T-helper 2 cell treated with Interferon-gamma antibody and Interleukin-4, amounts not matched to agents 5 μg/mL and 100 μg/mL, for 36 hours (primary cell): ENCODE measurements at regions not wholly inside any gene's neighbourhood (a gene's known extent, or its start where the extent isn't known, plus 50 kb on each side); places are given as distances from the start of the nearest gene placed in this dataset.

Source experiments
- DNase-seq: peaks from one replicate; pipeline ENCODE4 v3.0.0; 2021; ENCODE audit warnings: low spot score
- H3K27ac Mint-ChIP-seq: one replicate; pipeline ENCODE4 v1.8.0; 2021; ENCODE audit warnings: mild to moderate bottlenecking, mixed read lengths
- H3K27me3 Mint-ChIP-seq: one replicate; pipeline ENCODE4 v1.8.0; 2021; ENCODE audit warnings: low read depth, mixed read lengths
- H3K36me3 Mint-ChIP-seq: one replicate; pipeline ENCODE4 v1.8.0; 2021; ENCODE audit warnings: low read depth, mixed read lengths
- H3K4me1 Mint-ChIP-seq: one replicate; pipeline ENCODE4 v1.8.0; 2021; ENCODE audit warnings: low read depth, mixed read lengths
- H3K4me3 Mint-ChIP-seq: one replicate; pipeline ENCODE4 v1.8.0; 2022; ENCODE audit warnings: mild to moderate bottlenecking, moderate library complexity, mixed read lengths
- H3K9me3 Mint-ChIP-seq: one replicate; pipeline ENCODE4 v1.8.0; 2021; ENCODE audit warnings: mixed read lengths

DNA sequence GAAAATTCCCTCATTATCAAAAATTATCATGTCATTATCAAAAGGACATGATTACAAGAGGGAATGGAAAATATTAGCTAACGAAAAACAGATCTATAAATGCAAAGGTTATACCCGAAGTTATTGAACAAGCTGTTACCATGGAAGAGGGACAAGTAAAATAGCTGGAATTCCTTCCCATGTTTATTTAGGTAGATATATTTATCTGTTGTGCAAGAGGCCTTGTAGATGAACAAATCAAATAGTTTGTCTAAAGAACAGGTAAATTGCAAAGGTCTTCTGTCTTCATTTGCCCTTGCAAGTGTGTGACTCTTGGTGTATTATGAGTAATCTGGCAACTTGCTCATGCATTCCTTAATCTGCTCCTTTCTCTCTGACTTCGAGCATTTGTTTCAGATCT is 1170.9 kb downstream of the SORCS1 start:
- DNase-seq, result no peak
- Mint-ChIP-seq H3K9me3 (no peaks in the 10 kb centered on the region), H3K27ac (no peak overlapping the region), H3K4me3 (no peak overlapping the region), H3K27me3 (no peaks in the 10 kb centered on the region), H3K36me3 (no peaks in the 10 kb centered on the region), H3K4me1 (no peaks in the 10 kb centered on the region)

DNA sequence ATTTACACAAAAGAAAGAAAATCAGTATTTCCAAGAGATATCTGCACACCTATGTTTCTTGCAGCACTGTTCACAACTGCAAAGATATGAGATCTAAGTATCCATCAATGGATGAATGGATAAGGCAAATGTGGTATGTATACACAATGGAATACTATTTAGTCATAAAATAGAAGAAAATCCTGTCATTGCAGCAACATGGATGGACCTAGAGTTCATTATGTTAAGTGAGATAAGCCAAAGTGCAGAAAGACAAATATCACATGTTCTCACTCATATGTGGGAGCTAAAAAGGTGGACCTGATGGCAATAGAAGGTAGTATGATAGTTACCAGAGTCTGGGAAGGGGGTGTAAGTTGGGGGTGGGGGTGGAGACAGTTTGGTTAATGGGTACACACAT is 1171.6 kb downstream of the SORCS1 start:
- Mint-ChIP-seq H3K27me3 (no peaks in the 10 kb centered on the region), H3K36me3 (no peaks in the 10 kb centered on the region), H3K4me3 (no peak overlapping the region), H3K4me1 (no peaks in the 10 kb centered on the region), H3K27ac (no peak overlapping the region), H3K9me3 (no peaks in the 10 kb centered on the region)
- DNase-seq, result no peak

DNA sequence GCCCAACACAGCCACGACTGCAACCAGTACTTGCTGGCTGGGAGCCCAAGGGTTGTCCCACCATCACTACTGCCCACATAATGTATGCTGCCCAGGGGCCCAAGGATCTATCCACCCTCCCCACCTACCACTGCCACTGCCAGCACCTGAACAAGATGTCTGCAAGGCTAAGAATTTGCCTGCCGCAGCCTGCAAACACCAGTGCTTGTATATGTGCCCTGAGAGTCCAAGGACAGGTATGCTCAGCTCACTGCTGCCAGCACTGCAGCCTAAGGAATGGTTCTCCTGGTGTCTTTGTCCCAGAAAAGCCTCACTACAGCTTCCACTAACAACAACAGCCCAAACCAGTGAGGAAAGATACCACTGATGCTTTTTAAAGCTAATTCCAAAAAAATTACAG is 1174.0 kb downstream of the SORCS1 start:
- H3K27me3 Mint-ChIP-seq, result no peaks in the 10 kb centered on the region
- no peaks in the 10 kb centered on the region for H3K36me3 Mint-ChIP-seq
- H3K9me3 Mint-ChIP-seq, result no peaks in the 10 kb centered on the region
- no peak overlapping the region for H3K27ac Mint-ChIP-seq
- DNase-seq, result no peak
- no peaks in the 10 kb centered on the region for H3K4me1 Mint-ChIP-seq
- H3K4me3 Mint-ChIP-seq, result no peak overlapping the region

DNA sequence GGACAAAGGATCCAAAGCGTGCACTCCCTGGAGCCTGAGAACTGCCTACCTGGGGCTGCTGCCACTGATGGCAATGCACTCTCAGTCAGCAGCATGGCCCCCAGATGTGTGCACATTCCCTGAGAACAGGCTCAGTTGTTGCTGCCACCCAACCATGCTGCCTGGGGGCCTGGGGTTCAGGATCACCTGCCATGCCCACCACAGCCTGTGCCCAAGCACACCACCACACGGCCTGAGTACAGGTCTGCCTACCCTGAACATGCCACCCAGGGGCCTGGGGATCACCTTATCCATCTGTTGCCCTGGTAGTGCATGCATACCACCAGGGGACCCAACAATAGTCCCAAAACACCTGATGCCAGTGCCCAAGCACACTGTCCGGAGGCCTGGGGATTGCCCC is 1174.5 kb downstream of the SORCS1 start:
- Mint-ChIP-seq H3K36me3 (no peaks in the 10 kb centered on the region), H3K4me1 (no peaks in the 10 kb centered on the region), H3K27me3 (no peaks in the 10 kb centered on the region), H3K4me3 (no peak overlapping the region), H3K9me3 (no peaks in the 10 kb centered on the region), H3K27ac (no peak overlapping the region)
- no peak for DNase-seq

- DNase-seq, result no peak
- no peak overlapping the region for H3K4me3 Mint-ChIP-seq
- H3K4me1 Mint-ChIP-seq, result no peaks in the 10 kb centered on the region
- no peaks in the 10 kb centered on the region for H3K9me3 Mint-ChIP-seq
- H3K27ac Mint-ChIP-seq, result no peak overlapping the region
- no peaks in the 10 kb centered on the region for H3K27me3 Mint-ChIP-seq
- H3K36me3 Mint-ChIP-seq, result no peaks in the 10 kb centered on the region
These were observed 1175.7 kb downstream of the SORCS1 start for GRCh38 chr10:105988848-105989247.

GRCh38 chr10:105986912-105987635 is 1177.4 kb downstream of the SORCS1 start:
- Mint-ChIP-seq H3K4me1 (no peaks in the 10 kb centered on the region), H3K9me3 (no peaks in the 10 kb centered on the region), H3K27ac (no peak overlapping the region), H3K4me3 (no peak overlapping the region), H3K36me3 (no peaks in the 10 kb centered on the region), H3K27me3 (no peaks in the 10 kb centered on the region)
- DNase-seq, result no peak

DNA sequence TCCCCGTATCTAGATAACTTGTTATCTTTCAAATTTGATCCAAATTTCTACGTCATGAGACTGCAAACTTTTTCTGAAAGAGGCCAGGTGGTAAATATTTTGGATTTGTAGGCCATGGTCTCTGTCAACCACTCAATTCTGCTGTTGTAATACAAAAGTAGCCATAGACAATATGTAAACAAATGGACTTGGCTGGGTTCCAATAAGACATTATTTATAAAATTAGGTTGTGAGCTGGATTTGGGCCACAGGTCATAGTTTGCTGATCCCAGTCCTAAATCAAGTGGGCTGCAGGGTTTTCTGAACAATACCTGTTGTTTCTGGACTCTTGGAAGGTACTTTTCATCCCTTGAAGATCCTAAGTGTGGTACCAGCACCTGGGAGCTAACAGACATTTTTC is 1178.0 kb downstream of the SORCS1 start:
- no peak for DNase-seq
- Mint-ChIP-seq H3K27ac (no peak overlapping the region), H3K36me3 (no peaks in the 10 kb centered on the region), H3K27me3 (no peaks in the 10 kb centered on the region), H3K9me3 (no peaks in the 10 kb centered on the region), H3K4me3 (no peak overlapping the region), H3K4me1 (no peaks in the 10 kb centered on the region)

GRCh38 chr10:105982735-105983134 is 1181.8 kb downstream of the SORCS1 start:
- H3K27me3 Mint-ChIP-seq, result no peaks in the 10 kb centered on the region
- no peak overlapping the region for H3K27ac Mint-ChIP-seq
- H3K9me3 Mint-ChIP-seq, result no peaks in the 10 kb centered on the region
- H3K4me1 Mint-ChIP-seq, result no peaks in the 10 kb centered on the region
- no peaks in the 10 kb centered on the region for H3K36me3 Mint-ChIP-seq
- no peak overlapping the region for H3K4me3 Mint-ChIP-seq
- DNase-seq, result no peak

DNA sequence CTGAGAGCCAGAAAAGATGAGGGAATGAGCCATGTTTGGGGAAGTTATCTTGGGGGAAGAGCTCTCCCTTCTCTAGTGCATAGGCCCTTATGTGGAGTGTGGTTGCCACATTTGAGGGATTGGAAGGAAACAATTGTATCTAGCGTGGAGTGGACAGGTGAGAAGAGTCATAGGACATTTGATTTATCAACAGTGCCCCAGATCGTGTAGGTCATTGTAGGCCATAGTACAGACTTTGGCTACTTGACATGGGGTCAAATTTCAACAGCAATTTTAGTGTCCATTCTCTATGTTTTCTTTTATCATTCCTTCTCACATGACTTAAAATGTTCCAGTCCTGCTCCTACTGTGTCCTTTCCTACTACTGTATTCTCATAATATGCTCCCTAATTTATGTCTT is 1182.8 kb downstream of the SORCS1 start:
- no peak for DNase-seq
- Mint-ChIP-seq H3K36me3 (no peaks in the 10 kb centered on the region), H3K9me3 (no peaks in the 10 kb centered on the region), H3K27me3 (no peaks in the 10 kb centered on the region), H3K27ac (no peak overlapping the region), H3K4me3 (no peak overlapping the region), H3K4me1 (no peaks in the 10 kb centered on the region)

DNA sequence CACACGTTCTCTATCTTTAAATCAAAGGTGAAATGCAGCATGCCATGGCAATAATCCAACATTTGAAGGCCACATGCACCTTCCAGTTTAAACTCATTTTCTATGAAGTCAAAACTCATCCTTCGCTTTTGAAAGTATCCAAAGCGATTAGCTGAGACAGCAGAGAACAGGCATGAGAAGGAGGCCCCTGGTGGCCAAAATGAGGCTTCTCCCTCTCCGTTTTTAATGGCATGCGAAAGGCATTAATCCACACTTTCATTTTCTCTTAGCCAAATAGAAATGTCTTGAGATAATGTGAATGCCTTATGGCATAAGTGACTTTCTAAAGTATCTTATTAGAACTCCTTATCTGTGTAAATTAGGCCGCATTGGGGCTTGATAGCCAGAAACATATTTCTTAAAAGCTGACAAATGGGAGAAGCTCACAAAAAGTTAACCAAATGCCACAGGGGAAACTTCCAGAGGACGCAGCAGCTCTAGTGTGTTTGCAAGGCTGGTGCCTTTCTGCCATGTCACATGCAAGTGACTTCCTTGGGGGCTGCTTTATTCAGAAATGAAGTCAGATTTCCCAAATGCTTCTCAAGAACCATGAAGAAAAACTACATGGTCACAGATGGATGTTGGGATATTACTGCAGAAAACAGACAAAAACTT is 1189.6 kb downstream of the SORCS1 start:
- no peaks in the 10 kb centered on the region for H3K36me3 Mint-ChIP-seq
- H3K9me3 Mint-ChIP-seq, result no peaks in the 10 kb centered on the region
- peak overlapping the region; percentile 46 for H3K4me3 Mint-ChIP-seq
- no peak for DNase-seq
- H3K27ac Mint-ChIP-seq, result no peak overlapping the region
- H3K27me3 Mint-ChIP-seq, result no peaks in the 10 kb centered on the region
- no peaks in the 10 kb centered on the region for H3K4me1 Mint-ChIP-seq

- Mint-ChIP-seq H3K27ac (no peak overlapping the region), H3K36me3 (no peaks in the 10 kb centered on the region), H3K4me3 (no peak overlapping the region), H3K27me3 (no peaks in the 10 kb centered on the region), H3K4me1 (no peaks in the 10 kb centered on the region), H3K9me3 (no peaks in the 10 kb centered on the region)
- no peak for DNase-seq
These were observed 1190.6 kb downstream of the SORCS1 start for GRCh38 chr10:105973902-105974301.

- H3K4me1 Mint-ChIP-seq, result no peaks in the 10 kb centered on the region
- H3K9me3 Mint-ChIP-seq, result no peaks in the 10 kb centered on the region
- H3K36me3 Mint-ChIP-seq, result no peaks in the 10 kb centered on the region
- no peak overlapping the region for H3K4me3 Mint-ChIP-seq
- DNase-seq, result no peak
- no peaks in the 10 kb centered on the region for H3K27me3 Mint-ChIP-seq
- H3K27ac Mint-ChIP-seq, result no peak overlapping the region
These were observed 1191.1 kb downstream of the SORCS1 start for GRCh38 chr10:105973360-105973759.

DNA sequence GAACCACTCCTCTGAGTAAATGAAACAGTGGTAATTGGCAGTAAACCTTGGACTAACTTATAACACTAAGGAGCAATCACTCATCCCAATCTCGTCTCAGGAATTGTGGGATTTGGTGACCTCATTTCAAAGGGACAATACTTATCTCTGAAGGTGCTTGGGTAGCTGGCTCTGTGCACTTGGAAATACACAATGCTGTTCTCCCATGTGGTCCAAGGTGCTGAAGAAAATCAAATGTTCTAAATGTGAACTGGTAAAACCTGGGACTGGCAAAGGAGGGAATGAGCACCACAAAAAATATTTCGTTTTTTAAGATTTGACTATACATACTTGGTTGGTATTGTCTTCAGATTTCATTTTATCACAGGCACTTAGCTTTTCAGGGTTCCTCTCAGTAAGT is 1193.0 kb downstream of the SORCS1 start:
- Mint-ChIP-seq H3K4me3 (no peak overlapping the region), H3K27ac (no peak overlapping the region), H3K27me3 (no peaks in the 10 kb centered on the region), H3K9me3 (no peaks in the 10 kb centered on the region), H3K4me1 (no peaks in the 10 kb centered on the region), H3K36me3 (no peaks in the 10 kb centered on the region)
- no peak for DNase-seq

DNA sequence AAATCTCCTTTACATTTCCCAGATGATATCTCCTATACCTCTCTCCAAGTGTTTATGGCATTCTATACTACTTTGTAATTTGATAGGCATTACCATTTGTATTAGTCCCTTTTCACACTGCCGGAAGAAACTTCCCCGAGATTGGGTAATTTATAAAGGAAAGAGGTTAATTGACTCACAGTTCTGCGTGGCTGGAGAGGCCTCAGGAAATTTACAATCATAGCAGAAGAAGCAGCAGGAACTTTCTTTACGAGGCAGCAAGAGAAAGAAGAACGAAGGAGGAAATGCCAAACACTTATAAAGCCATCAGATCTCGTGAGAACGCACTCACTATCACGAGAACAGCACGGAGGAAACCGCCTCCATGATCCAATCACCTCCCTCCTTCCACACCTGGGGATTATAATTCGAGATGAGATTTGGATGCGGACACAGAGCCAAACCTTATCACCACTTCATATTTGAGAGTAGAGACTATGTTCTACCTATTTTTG is 1194.6 kb downstream of the SORCS1 start:
- DNase-seq, result no peak
- Mint-ChIP-seq H3K36me3 (no peaks in the 10 kb centered on the region), H3K9me3 (no peaks in the 10 kb centered on the region)

GRCh38 chr10:105968666-105969065 is 1195.8 kb downstream of the SORCS1 start:
- no peaks in the 10 kb centered on the region for H3K27me3 Mint-ChIP-seq
- no peaks in the 10 kb centered on the region for H3K4me1 Mint-ChIP-seq
- H3K27ac Mint-ChIP-seq, result no peak overlapping the region
- no peaks in the 10 kb centered on the region for H3K9me3 Mint-ChIP-seq
- no peaks in the 10 kb centered on the region for H3K36me3 Mint-ChIP-seq
- DNase-seq, result no peak
- H3K4me3 Mint-ChIP-seq, result no peak overlapping the region

More for the DNA sequence above, 1194.6 kb downstream of the SORCS1 start:
- H3K27ac Mint-ChIP-seq, result no peak overlapping the region
- H3K4me3 Mint-ChIP-seq, result no peak overlapping the region
- no peaks in the 10 kb centered on the region for H3K27me3 Mint-ChIP-seq
- H3K4me1 Mint-ChIP-seq, result no peaks in the 10 kb centered on the region
